ENCODE measurements at regions not wholly inside any gene's neighbourhood (a gene's known extent, or its start where the extent isn't known, plus 50 kb on each side); places are given as distances from the start of the nearest gene placed in this dataset.

GRCh38 chr15:70479056-70479455, 284.3 kb downstream of the UACA start:
- Histone ChIP-seq H3K4me1 (ENCODE audit: insufficient read depth) (no peaks in the 10 kb centered on the region), H3K27ac (no peak overlapping the region), H3K27me3 (no peaks in the 10 kb centered on the region), H3K36me3 (no peaks in the 10 kb centered on the region), H3K4me3 (no peak overlapping the region), H3K9me3 (no peaks in the 10 kb centered on the region)
- TF ChIP-seq EP300 (IDR thresholded peaks at IDR 0.05): no peak
- no peak for TF ChIP-seq POLR2A (IDR thresholded peaks at IDR 0.05)
- no peak for TF ChIP-seq CTCF (IDR thresholded peaks at IDR 0.05)
- WGBS, 3 donors: 88 to 92% (median 88%) methylated on average over 8 of the region's 8 CpGs
- no peak for DNase-seq
- intact Hi-C loops (cut with DNase I): no loop called here

GRCh38 chr15:70478251-70478990, 284.9 kb downstream of the UACA start:
- Histone ChIP-seq H3K27ac (no peak overlapping the region), H3K36me3 (no peaks in the 10 kb centered on the region), H3K9me3 (no peaks in the 10 kb centered on the region), H3K27me3 (no peaks in the 10 kb centered on the region), H3K4me1 (ENCODE audit: insufficient read depth) (peaks cover under 1% of the 10 kb centered on the region), H3K4me3 (no peak overlapping the region)
- WGBS, 3 donors: 58 to 74% (median 61%) methylated on average over 19 of the region's 19 CpGs
- no peak for DNase-seq
- intact Hi-C loops (cut with DNase I): no loop called here
- no peak for TF ChIP-seq EP300 (IDR thresholded peaks at IDR 0.05)
- no peak for TF ChIP-seq CTCF (IDR thresholded peaks at IDR 0.05)
- no peak for TF ChIP-seq POLR2A (IDR thresholded peaks at IDR 0.05)

GRCh38 chr15:70477750-70478250, 285.6 kb downstream of the UACA start:
- WGBS, 3 donors: 71 to 77% (median 72%) methylated on average over 9 of the region's 9 CpGs
- Histone ChIP-seq H3K27me3 (no peaks in the 10 kb centered on the region), H3K4me3 (no peak overlapping the region), H3K4me1 (ENCODE audit: insufficient read depth) (peaks cover 2% of the 10 kb centered on the region), H3K9me3 (no peaks in the 10 kb centered on the region), H3K27ac (no peak overlapping the region), H3K36me3 (no peaks in the 10 kb centered on the region)
- intact Hi-C loops (cut with DNase I): no loop called here
- TF ChIP-seq POLR2A (IDR thresholded peaks at IDR 0.05): no peak
- TF ChIP-seq EP300 (IDR thresholded peaks at IDR 0.05): no peak
- DNase-seq: no peak

- no peaks in the 10 kb centered on the region for H3K36me3 ChIP-seq
- intact Hi-C loops (cut with DNase I): no loop called here
- no peak overlapping the region for H3K27ac ChIP-seq
- peaks cover 2% of the 10 kb centered on the region for H3K4me1 ChIP-seq (ENCODE audit: insufficient read depth)
- 96 to 99% (median 97%) methylated on average over 5 of the region's 5 CpGs for WGBS, 3 donors
- DNase-seq: no peak
- TF ChIP-seq CTCF (IDR thresholded peaks at IDR 0.05) (no peak), POLR2A (IDR thresholded peaks at IDR 0.05) (no peak), EP300 (IDR thresholded peaks at IDR 0.05) (no peak)
- no peaks in the 10 kb centered on the region for H3K27me3 ChIP-seq
- H3K4me3 ChIP-seq: no peak overlapping the region
- no peaks in the 10 kb centered on the region for H3K9me3 ChIP-seq
Measured at GRCh38 chr15:70476441-70476840, 286.9 kb downstream of the UACA start.

- H3K9me3 ChIP-seq: no peaks in the 10 kb centered on the region
- DNase-seq: no peak
- intact Hi-C loops (cut with DNase I): no loop called here
- H3K27ac ChIP-seq: no peak overlapping the region
- TF ChIP-seq CTCF (IDR thresholded peaks at IDR 0.05): no peak
- TF ChIP-seq POLR2A (IDR thresholded peaks at IDR 0.05): no peak
- no peak for TF ChIP-seq EP300 (IDR thresholded peaks at IDR 0.05)
- peaks cover 2% of the 10 kb centered on the region for H3K4me1 ChIP-seq (ENCODE audit: insufficient read depth)
- H3K4me3 ChIP-seq: no peak overlapping the region
- H3K36me3 ChIP-seq: no peaks in the 10 kb centered on the region
- H3K27me3 ChIP-seq: no peaks in the 10 kb centered on the region
Measured at GRCh38 chr15:70475921-70476320, 287.4 kb downstream of the UACA start.
